MG63 (cell line): ENCODE measurements at regions not wholly inside any gene's neighbourhood (a gene's known extent, or its start where the extent isn't known, plus 50 kb on each side); places are given as distances from the start of the nearest gene placed in this dataset.

Source experiments
- DNase-seq: peaks from one replicate; pipeline ENCODE4 v3.0.0-alpha.2; 2020
- H3K27me3 ChIP-seq: fragments of 250-450 bp; sonication (Bioruptor Pico); 2 replicates; pipeline ENCODE4 v1.5.1; 2020; ENCODE audit warnings: mild to moderate bottlenecking, moderate library complexity
- H3K36me3 ChIP-seq: fragments of 250-450 bp; sonication (Bioruptor Pico); 2 replicates; pipeline ENCODE4 v1.5.1; 2020; ENCODE audit warnings: mild to moderate bottlenecking, moderate library complexity
- H3K4me3 ChIP-seq: fragments of 250-450 bp; sonication (Bioruptor Pico); 2 replicates; pipeline ENCODE4 v1.5.1; 2020; ENCODE audit warnings: mild to moderate bottlenecking, moderate library complexity
- H3K9me3 ChIP-seq: fragments of 250-450 bp; sonication (Bioruptor Pico); 2 replicates; pipeline ENCODE4 v1.5.1; 2020; ENCODE audit warnings: mild to moderate bottlenecking, moderate library complexity

DNA sequence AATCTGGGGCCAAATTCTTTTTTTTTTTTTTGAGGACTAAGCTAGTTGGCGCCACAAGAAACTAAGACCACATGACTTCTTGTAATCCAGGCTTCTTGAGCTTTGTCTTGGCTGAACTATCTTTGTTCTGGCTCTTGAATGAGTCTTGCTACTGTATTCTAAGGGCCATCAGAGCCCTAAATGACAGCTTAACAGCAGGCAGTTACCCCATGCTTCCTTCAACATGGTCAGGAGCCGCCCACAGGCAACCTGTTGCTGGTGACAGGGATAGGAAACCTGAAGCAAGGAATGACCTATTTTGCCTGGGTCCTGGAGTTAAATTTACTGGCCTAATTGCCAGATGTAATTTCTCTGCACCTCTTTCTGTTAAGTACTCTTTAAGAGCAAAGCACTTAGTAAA, 188.2 kb upstream of the PLXNA2 start:
- no peak overlapping the region for H3K4me3 ChIP-seq

GRCh38 chr1:208433086-208433485, 188.9 kb upstream of the PLXNA2 start:
- DNase-seq: peak; percentile 74
- Histone ChIP-seq H3K9me3 (no peaks in the 10 kb centered on the region), H3K36me3 (no peaks in the 10 kb centered on the region)

More for the DNA sequence above, 188.2 kb upstream of the PLXNA2 start:
- peak; percentile 23 for DNase-seq
- Histone ChIP-seq H3K36me3 (no peaks in the 10 kb centered on the region), H3K27me3 (no peaks in the 10 kb centered on the region), H3K9me3 (no peaks in the 10 kb centered on the region)

DNA sequence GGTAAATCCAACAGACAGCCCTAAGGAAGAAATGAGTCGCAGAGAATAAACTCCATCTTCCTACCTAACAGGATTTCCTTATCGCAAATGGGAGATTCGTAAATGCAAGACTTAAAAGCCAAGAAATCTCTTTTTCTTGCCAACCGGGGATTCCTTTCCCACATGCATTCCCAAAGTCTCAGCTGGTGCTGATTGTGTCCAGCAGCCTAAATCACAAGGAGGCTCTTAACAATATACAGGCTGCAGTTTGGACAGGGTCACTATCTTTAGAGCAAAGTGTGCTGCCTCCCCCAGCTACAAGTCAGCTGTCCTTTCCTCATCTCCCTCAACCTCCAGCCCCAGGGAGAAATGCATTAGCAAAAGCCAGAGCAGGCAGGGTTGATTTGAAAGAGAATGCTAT, 189.8 kb upstream of the PLXNA2 start:
- H3K9me3 ChIP-seq: no peaks in the 10 kb centered on the region
- no peak overlapping the region for H3K4me3 ChIP-seq
- H3K27me3 ChIP-seq: no peaks in the 10 kb centered on the region
- DNase-seq: peak; percentile 17
- H3K36me3 ChIP-seq: no peaks in the 10 kb centered on the region

More at GRCh38 chr1:208433086-208433485, 188.9 kb upstream of the PLXNA2 start:
- Histone ChIP-seq H3K27me3 (no peaks in the 10 kb centered on the region), H3K4me3 (no peak overlapping the region)

- no peaks in the 10 kb centered on the region for H3K27me3 ChIP-seq
- peak; percentile 48 for DNase-seq
- H3K36me3 ChIP-seq: no peaks in the 10 kb centered on the region
- no peaks in the 10 kb centered on the region; the same call in 1 of the 2 replicates for H3K9me3 ChIP-seq
- no peak overlapping the region for H3K4me3 ChIP-seq
Observed at GRCh38 chr1:208437401-208437800, 193.2 kb upstream of the PLXNA2 start.

- DNase-seq: no peak
- Histone ChIP-seq H3K36me3 (no peaks in the 10 kb centered on the region), H3K4me3 (no peak overlapping the region), H3K9me3 (no peaks in the 10 kb centered on the region; the same call in 1 of the 2 replicates), H3K27me3 (no peaks in the 10 kb centered on the region)
Observed at GRCh38 chr1:208438112-208438699, 194.0 kb upstream of the PLXNA2 start.

- no peak for DNase-seq
- no peaks in the 10 kb centered on the region for H3K27me3 ChIP-seq
- no peaks in the 10 kb centered on the region for H3K36me3 ChIP-seq
- 0 out of 2 replicates have a peak, but pooled peaks cover 2% of the 10 kb centered on the region for H3K9me3 ChIP-seq
- no peak overlapping the region for H3K4me3 ChIP-seq
Observed at GRCh38 chr1:208445758-208446203, 201.6 kb upstream of the PLXNA2 start.

DNA sequence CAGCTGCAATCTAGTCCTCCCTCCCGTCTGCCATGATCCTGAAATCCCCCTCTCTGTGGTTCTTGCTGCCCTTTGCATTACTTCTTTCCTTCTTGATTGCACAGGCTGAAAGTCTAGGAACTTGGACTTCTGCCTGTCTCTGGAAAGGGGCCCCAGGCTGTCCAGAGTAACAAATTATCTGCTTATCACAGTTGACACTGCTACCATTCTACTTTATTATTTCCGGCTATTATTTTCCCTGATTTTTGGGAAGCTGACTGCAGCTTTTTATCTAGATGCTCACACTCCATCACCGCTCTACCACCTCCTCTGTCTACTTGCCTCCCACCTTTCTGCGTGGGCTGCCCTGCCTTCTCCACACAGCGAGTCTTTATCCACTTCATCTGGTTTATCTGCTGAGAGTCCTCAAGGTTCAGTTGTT, 202.1 kb upstream of the PLXNA2 start:
- Histone ChIP-seq H3K27me3 (no peaks in the 10 kb centered on the region), H3K36me3 (no peaks in the 10 kb centered on the region), H3K4me3 (no peak overlapping the region), H3K9me3 (0 out of 2 replicates have a peak, but pooled peaks cover 2% of the 10 kb centered on the region)
- DNase-seq: no peak

GRCh38 chr1:208448425-208448824, 204.2 kb upstream of the PLXNA2 start:
- H3K27me3 ChIP-seq: no peaks in the 10 kb centered on the region
- DNase-seq: no peak

DNA sequence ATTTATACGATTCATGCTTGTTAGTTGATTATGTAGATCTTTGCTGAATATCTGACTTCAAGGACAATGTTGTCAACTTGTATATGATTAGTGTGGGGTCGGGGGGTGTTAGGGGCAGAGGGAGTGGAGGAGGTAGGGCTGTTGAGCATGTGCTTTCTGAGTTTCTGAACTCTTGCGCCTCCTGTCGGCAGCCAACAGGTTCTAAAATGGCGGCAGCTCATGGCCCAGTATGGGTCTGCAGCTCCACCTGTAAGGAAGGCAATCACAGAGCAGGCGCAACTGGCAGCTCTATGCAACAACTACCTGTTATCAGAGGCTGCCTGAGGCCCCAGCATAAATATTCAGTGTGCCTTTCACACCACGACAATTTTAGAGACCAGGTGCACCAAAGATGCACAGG, 205.8 kb upstream of the PLXNA2 start:
- H3K4me3 ChIP-seq: no peak overlapping the region
- no peaks in the 10 kb centered on the region for H3K9me3 ChIP-seq
- no peaks in the 10 kb centered on the region for H3K27me3 ChIP-seq
- no peak for DNase-seq
- H3K36me3 ChIP-seq: no peaks in the 10 kb centered on the region

More at GRCh38 chr1:208448425-208448824, 204.2 kb upstream of the PLXNA2 start:
- 0 out of 2 replicates have a peak, but pooled peaks cover 2% of the 10 kb centered on the region for H3K9me3 ChIP-seq
- no peak overlapping the region for H3K4me3 ChIP-seq
- H3K36me3 ChIP-seq: no peaks in the 10 kb centered on the region

GRCh38 chr1:208450958-208451357, 206.8 kb upstream of the PLXNA2 start:
- Histone ChIP-seq H3K9me3 (no peaks in the 10 kb centered on the region), H3K27me3 (no peaks in the 10 kb centered on the region), H3K36me3 (no peaks in the 10 kb centered on the region), H3K4me3 (no peak overlapping the region)
- DNase-seq: no peak

DNA sequence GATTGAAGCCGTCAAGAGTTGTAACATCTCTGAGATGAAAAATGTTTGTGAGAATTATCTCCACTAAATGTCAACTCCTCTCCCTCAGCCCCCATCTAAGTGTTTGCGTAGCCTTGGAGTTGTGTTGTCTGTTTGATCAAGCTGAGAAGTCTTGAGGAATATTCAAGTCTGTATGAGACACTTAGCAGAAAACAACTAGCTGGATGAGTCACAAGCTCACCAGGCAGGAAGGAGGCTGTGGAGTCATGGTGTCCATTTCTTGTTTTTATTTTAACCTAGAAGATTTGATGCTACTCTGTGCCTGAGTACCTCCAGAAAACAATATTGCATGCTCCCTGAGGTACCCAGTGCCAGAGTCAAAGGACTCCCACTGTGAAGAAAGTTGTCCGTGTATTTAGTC, 211.6 kb upstream of the PLXNA2 start:
- Histone ChIP-seq H3K9me3 (no peaks in the 10 kb centered on the region), H3K4me3 (no peak overlapping the region), H3K36me3 (no peaks in the 10 kb centered on the region), H3K27me3 (peaks cover 2% of the 10 kb centered on the region; the same call in 1 of the 2 replicates)
- DNase-seq: peak; percentile 34

DNA sequence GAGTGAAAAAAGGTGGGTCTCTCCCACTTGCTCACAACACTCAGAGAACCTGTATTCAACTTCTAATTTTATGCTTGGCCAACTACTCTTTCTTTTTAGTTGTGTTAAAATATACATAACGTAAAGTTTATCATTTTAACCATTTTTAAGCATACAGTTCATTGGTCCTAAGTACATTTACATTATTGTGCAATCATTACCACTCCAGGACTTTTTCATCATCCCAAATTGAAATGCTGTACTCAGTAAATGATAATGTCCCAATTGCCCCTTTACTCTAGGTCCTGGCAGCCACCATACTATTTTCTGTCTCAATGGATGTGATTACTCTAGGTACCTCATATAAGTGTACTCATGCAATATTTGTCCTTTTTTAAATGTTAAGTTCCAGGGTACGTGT, 212.3 kb upstream of the PLXNA2 start:
- Histone ChIP-seq H3K4me3 (no peak overlapping the region), H3K36me3 (no peaks in the 10 kb centered on the region), H3K27me3 (peaks cover 2% of the 10 kb centered on the region; the same call in 1 of the 2 replicates), H3K9me3 (no peaks in the 10 kb centered on the region; the same call in 1 of the 2 replicates)
- no peak for DNase-seq

GRCh38 chr1:208460823-208461222, 216.6 kb upstream of the PLXNA2 start:
- Histone ChIP-seq H3K36me3 (no peaks in the 10 kb centered on the region), H3K27me3 (peaks cover 2% of the 10 kb centered on the region; the same call in 1 of the 2 replicates), H3K4me3 (no peak overlapping the region), H3K9me3 (no peaks in the 10 kb centered on the region; the same call in 1 of the 2 replicates)
- DNase-seq: no peak

DNA sequence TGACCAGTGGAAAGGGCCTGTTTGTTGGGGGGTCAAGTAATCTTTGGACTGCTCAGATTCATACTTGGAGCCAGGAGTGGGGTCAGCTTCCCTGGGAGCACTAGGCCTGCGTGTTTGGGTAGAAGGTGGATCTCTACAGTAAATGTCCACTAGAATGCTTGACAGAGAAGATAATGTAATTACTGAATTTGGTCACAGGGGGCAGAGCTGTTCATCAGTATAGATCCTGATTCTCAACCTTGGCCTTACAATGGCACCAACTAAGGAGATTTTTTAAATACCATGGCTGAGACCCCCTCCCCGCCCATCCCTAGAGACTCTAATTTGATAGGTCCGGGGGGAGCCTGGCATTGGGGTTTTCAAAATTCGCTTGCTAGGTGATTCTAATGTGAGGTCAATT, 217.5 kb upstream of the PLXNA2 start:
- Histone ChIP-seq H3K4me3 (no peak overlapping the region), H3K9me3 (no peaks in the 10 kb centered on the region; the same call in 1 of the 2 replicates), H3K27me3 (peaks cover 2% of the 10 kb centered on the region; the same call in 1 of the 2 replicates), H3K36me3 (no peaks in the 10 kb centered on the region)
- no peak for DNase-seq

- DNase-seq: no peak
- peaks cover 2% of the 10 kb centered on the region; the same call in 1 of the 2 replicates for H3K27me3 ChIP-seq
- H3K4me3 ChIP-seq: no peak overlapping the region
Observed at GRCh38 chr1:208462761-208463160, 218.6 kb upstream of the PLXNA2 start.

DNA sequence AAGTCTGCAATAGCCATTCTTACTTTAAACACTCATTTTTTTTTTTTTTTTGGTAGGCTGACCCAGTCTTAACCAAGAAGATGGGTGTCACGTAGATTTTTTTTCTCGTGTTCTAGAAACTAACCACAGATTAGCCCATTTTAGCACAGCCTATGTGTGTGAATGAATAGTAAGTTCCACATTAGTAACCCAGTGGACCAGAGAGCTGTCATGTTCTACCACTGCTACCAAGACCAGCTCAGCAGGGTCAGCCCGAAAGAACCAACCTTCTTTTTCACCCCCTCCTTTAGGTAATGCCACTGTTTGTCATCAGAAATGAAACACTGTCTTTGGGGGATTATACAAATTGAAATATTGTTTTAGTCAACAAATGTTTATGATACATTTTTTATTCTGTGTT, 221.1 kb upstream of the PLXNA2 start:
- H3K36me3 ChIP-seq: no peaks in the 10 kb centered on the region
- no peaks in the 10 kb centered on the region; the same call in 1 of the 2 replicates for H3K9me3 ChIP-seq
- DNase-seq: no peak
- no peak overlapping the region for H3K4me3 ChIP-seq
- H3K27me3 ChIP-seq: no peaks in the 10 kb centered on the region

More at GRCh38 chr1:208462761-208463160, 218.6 kb upstream of the PLXNA2 start:
- Histone ChIP-seq H3K9me3 (no peaks in the 10 kb centered on the region; the same call in 1 of the 2 replicates), H3K36me3 (no peaks in the 10 kb centered on the region)

DNA sequence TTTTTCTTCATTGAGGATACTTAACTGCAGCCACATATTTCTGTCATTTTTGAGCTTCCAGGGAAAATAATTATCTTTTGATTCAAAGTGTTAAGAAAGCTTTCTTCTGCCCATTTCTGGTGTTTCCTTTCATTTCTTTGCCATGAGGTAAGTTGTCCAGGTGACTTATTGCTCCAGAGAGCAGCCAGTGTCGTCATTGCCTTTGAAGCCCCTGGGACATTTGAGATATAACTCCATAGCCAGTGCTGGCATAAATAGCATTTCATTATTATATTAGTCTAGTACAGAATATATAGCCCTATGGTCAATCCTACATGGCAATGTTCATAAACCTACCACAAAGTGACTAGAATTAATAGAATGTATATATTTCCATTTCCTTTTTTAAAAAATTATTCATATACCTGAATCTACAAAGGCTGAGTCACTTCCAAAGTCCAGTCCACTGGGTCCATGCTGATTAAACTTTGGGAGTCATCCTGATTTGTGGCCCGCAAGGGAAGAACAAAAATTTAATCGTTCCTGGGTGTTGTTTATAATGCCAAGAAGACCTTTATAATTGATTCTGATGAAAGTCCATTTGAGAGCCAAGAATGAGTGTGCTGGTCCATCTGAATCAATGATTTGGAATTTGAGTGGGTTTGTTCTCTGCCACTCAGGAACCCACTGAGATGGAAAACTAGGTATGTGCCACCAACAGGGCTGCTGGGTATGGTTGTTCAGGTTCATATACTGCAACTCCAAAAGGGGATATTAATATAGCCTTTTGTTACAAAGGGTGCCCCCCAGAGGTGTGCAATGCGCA, 221.8 kb upstream of the PLXNA2 start:
- no peaks in the 10 kb centered on the region for H3K36me3 ChIP-seq
- H3K9me3 ChIP-seq: no peaks in the 10 kb centered on the region; the same call in 1 of the 2 replicates
- no peak for DNase-seq
- no peaks in the 10 kb centered on the region for H3K27me3 ChIP-seq
- H3K4me3 ChIP-seq: no peak overlapping the region
